DMS79 treated with DMSO at 0.1 percent for 48 hours (cell line): ENCODE measurements at regions not wholly inside any gene's neighbourhood (a gene's known extent, or its start where the extent isn't known, plus 50 kb on each side); places are given as distances from the start of the nearest gene placed in this dataset.
"Not testable (repeated sequence)": the region's sequence is repeated elsewhere in the genome, so short reads cannot be mapped to it uniquely, and the experiment has no call there.

Source experiments
- DNase-seq: peaks from one replicate; lab custom pipeline; 2025; lab: John Stamatoyannopoulos, UW

DNA sequence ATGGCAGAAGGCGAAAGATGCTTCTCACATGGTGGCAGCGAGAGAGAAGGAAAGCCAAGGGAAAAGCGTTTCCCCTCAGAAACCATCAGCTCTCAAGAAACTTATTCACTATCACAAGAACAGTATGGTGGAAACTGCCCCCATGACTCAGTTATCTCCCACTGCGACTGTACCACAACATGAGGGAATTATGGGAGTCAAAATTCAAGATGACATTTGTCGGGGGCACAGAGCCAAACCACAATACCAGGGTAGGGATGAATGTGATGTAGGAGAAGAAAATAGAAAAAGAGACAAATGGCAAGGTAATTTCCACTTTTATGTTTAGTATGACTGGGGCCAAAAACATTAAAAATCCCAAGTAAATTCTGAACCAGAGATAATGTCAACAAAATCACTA, 216.8 kb downstream of the TRIM36 start:
- no peak for DNase-seq

DNA sequence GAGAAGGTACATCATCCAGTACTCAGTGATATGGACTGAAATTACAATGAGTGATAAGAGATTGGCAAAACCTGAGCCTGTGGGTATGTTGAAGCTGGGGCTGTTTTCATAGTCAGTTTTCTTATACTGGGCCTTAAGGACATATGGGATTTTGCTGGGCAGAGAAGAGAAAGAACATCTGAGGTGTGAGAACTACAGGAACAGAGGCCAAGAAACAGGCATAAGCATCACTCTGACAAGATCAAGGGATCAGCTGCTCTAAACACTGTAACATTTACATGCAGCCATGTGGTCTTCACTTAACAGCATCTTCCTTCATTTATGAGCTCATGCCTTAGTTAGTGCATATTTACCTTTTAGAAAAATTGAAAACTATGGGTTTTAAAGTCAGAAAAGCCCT, 220.0 kb downstream of the TRIM36 start:
- no peak for DNase-seq

DNA sequence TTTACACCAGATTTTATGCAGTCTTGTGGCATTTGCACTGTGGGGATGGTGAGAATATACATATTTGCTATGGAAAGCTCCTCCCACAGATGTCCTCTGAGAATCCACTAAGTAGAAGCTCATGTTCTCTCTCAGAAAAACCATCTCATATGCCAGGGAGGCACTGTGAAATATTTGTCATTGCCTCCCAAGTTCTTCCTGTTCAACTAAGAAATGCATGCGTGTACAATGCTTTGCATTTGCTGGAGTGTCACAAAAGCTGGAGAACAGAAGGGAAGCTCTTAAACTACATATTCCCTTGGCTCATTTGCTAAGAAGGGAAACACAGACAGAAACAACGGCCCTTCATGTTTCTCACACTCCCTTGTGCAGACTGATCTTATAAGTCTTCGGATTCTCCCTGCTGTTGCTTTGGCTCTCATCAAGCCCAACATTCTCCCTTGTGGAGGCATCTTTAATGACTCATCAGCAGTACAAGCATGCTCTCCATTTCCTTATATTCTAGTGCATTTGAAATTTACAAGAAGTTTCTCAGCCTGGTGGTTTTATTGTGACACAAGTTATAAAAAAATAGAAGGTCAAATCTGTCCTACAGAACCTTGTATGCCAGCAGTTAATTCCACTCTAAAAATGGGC, 220.6 kb downstream of the TRIM36 start:
- no peak for DNase-seq

DNA sequence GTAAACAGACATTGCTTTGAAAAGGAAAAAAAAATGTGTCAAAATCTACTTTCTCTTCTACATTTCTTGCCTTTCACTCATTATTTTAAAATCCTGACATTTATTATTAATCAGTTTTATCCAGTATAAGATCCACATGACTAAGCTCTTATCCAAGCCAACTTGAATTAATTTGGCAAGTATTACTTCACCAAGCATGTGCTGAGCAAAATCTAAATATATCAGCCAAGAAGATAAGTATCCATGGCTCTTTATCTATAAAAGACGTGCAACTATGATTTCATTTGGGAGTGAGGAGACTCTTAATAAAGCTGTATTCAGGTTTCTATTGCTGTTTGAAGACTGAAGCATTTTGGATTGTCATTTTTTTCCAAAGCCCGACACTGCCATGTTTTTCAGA, 221.3 kb downstream of the TRIM36 start:
- no peak for DNase-seq

DNA sequence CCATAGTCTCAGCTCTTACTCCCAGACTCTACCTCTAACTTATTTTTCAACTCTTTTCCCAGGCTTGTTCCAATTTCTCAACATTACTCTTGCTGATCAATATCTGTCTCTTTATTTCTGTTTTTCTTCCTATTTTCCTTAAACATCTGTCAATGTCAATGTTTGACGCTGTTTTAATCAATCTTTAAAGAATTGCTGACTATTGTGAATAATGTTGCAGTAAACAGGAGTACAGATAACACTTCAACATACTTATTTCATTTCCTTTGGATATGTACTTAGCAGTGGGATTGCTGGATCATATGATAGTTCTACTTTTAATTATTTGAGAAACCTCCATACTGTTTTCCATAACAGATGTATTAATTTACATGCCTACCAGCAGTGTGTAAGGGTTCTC, 229.0 kb downstream of the TRIM36 start:
- DNase-seq = no peak

DNA sequence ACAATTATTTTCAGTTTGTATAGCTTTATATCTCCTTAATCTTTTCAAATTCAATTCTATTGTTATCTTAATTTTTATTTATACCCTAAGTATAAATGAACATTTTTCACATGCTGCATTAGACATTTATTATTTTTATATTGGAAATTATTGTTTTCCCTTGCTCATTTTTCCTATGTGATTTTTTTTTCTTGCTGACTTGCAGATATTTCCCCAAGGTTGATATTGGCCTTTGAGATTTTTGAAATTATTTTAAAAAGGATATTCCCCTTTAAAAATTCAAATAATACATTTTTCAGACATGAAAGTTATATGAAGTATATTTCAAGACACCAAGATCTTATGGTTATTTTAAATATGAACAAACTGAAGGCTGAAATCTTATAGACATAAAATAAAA, 234.2 kb downstream of the TRIM36 start:
- DNase-seq = no peak

DNA sequence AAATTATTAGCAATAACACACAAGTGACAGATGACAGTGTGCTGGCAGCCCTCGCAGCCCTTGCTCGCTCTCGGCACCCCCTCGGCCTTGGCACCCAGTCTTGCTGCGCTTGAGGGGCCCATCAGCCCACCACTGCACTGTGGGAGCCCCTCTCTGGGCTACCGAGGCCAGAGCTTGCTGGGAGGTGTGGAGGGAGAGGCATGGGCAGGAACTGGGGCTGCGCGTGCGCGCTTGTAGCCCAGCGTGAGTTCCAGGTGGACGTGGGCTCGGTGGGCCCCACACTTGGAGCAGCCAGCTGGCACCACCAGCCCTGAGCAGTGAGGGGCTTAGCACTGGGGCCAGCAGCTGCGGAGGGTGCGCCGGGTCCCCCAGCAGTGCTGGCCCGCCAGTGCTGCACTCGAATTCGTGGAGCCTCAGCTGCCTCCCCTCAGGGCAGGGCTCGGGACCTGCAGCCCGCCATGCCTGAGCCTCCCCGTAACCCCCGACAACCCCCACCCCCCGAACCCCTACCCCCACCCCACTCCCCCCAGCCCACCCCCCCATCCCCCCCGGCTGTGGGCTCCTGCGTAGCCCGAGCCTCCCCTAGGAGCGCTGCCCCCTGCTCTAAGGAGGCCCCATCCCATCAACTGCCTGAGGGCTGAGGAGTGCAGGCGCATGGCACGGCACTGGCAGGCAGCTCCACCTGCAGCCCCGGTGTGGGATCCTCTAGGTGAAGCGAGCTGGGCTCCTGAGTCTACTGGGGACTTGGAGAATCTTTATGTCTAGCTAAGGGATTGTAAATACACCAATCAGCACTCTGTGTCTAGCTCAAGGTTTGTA, 240.9 kb downstream of the TRIM36 start:
- no peak for DNase-seq

DNA sequence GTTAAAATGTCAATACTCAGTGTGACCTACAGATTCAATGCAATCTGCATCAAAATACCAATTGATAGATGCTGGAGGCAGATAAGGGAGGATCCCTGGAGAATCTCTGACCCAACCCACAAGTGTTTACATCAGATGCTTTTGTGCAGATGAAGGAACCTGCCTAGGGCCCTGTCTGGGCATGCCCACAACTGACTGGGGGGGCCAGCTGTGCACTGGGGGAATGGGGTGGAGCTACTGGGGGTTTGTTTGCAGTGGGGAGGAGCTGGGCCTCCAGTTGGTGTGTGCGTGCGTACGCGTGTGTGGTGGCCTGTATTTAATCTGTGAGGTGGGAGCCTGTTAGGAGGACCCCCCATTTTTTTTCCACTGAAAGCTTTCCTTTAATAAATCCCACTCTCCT, 244.9 kb downstream of the TRIM36 start:
- no peak for DNase-seq

DNA sequence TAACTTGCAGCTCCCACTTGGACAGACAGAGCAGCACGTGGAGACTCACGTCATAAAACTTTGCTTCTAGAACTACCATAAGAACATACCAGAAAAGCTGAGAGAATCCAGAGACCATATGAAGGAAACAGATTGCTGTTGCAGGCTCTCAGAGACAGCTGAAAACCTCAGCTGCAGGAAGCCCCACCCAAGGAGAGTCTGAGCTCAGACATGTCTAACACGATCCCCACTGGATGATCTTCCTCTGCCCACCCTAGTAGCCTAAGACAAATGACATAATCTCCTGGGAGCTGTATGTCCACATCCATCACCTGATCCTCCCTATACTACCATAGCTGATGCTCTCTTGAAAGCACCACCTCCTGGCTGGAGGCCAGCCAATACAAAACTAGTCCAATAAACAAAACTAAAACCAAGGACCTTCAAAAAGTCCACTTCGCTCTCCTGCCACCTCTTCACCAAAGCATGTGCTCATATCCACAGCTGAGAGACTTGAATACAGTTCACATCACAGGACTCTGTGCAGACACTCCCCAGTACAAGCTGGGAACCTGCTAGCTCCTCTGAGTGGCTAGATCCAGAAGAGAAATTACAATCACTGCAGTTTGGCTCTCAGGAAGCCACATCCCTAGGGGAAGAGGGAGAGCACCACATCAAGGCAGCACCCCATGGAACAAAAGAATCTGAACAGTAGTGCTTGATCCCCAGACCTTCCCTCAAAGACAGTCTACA, 257.4 kb downstream of the TRIM36 start:
- no peak for DNase-seq

DNA sequence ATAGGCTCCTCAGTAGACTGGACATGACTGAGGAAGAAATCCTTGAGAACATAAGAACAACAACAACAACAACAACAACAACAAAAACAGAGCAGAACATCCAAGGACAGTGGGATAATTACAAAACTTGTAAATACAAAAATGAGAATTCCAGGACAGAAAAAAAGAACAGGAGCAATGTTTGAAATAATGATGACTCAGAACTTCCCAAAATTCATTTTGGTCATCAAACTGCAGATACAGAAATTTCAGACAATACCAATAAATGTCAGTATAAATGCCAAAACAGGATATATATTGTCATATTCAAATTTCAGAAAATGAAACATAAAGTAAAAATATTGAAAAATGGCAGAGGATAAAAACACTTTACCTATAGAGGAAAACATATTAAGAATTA, 259.0 kb downstream of the TRIM36 start:
- DNase-seq = no peak

DNA sequence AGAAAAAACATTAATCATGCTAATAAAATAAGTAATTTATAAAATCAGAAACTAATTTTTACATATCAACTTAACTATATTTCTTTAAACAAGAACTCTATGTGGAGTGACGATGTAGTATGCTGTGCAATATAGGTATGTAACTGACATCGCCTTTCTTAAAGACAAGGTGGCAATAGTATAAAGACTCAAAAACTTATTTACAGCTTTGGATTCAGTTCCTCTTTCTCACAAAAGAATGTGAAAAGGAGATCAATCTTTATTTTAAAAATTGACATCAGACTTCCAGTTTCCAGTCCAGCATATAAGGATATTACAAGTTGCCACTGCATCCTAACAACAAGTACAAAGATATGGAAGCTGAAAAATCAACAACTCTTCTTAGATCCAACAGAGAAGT, 260.3 kb downstream of the TRIM36 start:
- no peak for DNase-seq

DNA sequence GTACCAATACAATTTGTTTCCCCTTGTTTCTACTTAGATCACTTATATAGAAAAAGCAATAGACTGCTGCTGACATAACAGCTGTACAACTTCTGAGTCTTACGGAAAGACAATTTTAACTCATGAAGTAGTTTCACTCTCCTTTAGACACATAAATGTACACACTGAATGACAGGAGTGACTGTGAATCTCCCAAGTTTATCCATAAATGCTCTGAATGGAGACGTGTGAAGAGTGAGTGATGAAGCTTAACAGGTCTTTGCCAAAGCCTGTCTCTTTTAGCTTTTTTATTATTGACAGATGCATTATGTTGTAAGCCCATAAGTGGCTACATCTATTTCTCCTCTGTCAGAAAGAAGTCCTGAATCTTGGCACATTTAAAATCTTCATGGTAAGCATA, 265.9 kb downstream of the TRIM36 start:
- DNase-seq = no peak

DNA sequence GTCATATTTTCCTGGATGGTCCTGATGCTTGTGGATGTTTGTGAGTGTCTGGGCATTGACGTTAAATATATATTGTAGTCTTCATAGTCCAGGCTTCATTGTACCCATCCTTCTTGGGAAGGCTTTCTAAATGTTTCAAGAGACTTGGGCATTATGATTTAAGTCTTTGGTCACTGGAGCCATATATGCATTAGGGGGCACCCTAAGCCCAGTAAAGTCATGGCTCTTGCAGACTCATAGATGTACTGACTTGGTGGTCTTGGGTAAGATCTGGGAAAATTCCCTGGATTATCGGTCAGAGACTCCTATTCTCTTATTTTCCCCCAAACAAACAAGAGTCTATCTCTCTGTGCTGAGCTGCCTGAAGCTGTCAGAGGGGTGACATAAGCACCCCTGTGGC, 271.1 kb downstream of the TRIM36 start:
- DNase-seq = no peak

DNA sequence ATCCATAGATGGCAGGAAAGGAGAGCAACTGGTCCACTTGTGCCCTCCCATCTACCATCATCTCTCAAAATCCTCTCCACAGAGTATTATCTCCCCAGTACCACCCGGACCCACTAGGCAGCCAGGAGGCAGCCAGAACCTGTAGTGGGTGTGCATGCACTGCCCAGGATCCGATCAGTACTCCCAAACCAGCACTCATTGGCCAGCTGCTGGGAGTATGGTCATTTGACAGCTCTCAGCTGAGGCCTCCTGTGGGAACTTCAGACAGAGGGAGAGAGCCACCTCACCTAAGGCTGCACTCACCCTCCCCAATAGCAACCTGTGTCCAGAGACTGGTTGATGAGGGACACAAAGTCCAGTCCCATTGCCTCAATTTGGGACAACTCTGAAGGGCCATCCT, 286.0 kb downstream of the TRIM36 start:
- no peak for DNase-seq

DNA sequence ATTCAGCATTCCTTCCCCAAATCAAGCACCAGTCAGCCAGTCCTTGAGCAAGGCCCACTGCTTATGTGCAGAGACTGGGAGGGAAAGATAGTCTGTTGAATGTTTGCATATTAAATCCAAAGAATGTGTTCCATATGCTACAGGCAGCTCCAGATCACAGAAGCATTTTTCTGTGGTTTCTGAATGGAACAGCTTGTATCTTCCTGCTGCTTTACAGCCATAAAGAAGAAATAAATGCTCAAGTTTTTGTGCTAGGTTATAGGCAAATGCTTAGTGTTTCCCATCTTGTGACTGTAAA, 310.3 kb downstream of the TRIM36 start:
- DNase-seq = no peak

DNA sequence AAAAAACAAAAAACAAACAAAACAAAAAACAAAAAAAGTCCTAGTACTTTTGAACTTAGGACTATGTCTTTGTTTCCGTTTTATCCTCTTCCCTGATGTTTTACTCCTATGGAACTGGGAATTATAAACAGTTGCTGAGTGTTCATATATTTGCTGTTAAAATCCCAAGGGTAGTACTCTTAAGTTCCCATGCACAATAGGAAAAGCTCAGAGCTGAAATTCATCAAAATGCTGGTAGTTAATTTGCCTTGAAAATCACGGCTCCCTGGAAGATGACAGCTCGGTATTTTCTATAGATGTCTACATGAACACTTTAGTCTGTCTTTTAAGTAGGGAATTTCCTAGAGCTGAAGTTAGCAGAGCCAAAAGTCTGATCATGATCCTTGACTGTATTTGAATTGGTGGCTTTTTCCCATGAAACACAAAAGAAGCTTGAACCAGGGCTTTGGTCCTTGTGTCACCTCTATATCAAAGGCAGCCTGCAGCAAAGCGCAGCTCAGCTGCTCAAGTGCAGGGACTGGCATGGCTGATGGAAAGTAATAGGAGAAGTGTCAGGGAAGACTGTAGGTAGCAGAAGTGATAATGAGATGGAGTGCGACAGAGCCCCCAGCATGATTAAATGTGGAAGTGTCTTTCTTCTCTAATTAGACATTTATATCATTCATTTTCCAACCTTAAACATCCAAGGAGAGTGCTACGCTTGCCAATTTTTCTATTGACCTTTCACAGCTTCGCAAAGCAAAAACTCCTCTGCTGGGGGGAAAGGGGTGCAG, 310.9 kb downstream of the TRIM36 start:
- DNase-seq = no peak

DNA sequence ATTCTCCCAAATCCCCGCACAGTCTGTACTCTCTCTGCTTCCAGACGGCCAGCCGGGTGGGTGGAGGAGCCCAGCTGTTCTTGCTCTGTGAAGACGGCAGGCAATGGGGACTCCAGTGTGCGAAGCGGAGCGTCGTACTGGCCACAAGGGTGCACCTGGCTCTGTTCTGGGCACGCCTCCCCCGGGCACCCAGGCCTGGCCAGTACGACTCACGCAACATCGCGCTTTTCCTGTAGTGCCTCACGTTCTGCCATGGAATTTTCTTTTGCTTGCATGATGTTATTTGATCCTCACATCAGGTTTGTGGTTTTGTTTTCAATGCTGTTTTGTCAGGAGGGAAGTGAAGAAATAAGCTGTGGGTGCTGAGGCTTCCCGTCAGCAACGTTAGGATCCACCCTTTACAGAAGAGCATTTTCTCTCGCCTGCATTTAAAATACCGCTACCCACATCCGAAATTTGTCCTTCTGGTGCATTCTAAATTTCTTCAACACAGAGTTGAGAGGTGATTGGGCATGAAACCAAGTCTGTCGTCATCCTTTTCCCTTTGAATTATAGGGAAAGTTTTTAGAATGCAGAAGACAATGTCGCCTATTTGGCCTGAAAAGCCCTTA, 311.7 kb downstream of the TRIM36 start:
- no peak for DNase-seq

DNA sequence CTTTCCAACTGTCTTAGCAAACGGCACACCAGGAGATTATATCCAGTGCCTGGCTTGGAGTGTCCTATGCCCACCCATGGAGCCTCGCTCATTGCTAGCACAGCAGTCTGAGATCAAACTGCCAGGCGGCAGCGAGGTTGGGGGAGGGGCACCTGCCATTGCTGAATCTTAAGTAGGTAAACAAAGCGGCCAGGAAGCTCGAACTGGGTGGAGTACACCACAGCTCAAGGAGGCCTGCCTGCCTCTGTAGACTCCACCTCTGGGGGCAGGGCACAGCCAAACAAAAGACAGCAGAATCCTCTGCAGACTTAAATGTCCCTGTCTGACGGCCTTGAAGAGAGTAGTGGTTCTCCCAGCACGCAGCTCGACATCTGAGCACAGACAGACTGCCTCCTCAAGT, 325.0 kb downstream of the TRIM36 start:
- not testable (repeated sequence) for DNase-seq

DNA sequence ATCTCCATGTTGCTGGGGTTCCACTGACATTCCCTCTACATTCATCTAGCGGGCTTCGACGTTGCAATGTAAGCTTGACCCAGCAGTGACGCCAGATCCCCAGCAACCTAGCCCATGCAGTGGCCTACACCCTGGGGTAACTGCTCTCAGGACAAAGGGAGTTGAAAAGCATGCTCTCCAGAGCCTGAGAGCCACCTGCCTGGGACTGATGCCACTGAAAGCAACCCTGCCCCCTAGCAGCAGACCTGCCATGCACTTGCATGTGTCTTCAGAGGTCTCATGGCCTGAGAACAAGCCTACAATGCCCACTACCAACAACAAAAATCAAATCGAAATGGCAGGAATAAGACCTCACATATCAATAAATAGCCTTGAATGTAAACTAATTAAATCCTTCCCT, 330.3 kb downstream of the TRIM36 start:
- no peak for DNase-seq

DNA sequence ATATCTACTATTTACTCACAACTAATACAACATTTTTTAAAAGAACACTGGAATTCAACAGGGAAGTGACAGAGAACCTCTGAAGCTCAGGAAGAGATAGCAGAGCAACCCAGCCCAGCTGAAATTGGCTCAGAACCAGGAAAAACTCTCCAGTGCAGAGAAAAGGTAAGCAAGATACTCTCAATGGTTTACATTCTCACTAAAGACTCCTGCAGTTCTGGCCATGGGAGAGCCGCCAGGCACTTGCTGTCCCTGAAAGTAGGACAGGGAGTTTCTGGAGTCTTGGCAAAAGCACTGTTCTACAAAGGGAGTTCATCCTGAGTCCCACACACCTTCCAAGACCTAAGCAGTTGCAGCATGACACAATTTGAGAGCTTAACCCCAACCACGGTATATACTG, 330.8 kb downstream of the TRIM36 start:
- DNase-seq = no peak

DNA sequence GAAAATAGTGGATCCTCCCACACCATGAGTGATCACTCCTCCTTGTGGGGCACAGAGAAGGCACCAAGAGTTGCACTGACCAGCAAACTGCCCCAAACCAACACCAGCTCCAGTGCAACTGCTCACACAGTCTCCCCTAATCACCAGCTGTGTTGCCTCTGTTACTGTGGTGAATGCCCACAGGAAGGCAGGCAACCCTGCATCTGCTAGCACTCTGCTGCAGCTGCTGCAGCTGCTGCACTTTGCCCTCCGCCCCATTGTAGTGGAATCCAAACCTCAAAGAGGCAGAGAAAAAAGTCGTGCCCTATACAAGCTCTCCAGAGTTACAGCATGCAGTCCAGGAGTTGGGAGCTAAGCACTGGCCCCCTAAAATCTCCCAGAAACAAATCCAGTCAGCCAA, 339.6 kb downstream of the TRIM36 start:
- DNase-seq = no peak

DNA sequence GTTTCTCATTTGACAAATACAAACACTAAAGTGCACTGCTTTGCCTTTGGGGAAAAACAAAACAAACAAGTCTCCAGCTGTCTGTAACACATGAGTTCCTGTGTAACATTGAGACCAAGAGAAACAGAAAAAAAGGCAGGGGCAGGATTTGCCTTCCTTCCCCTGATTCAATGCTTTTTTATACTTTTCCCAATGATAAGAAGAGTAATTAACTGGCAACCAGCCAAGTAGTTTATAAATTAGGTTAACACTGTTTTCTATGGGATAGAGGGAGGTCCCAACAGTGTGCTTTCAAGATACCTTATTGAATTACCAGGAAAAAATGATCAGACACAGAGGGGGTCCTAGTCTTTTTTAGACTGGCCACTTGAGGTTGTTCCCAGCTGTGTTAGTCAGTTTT, 346.8 kb downstream of the TRIM36 start:
- no peak for DNase-seq
